Neutrophil (primary cell): ENCODE measurements at regions not wholly inside any gene's neighbourhood (a gene's known extent, or its start where the extent isn't known, plus 50 kb on each side); places are given as distances from the start of the nearest gene placed in this dataset.

Experiments used
- H3K27ac ChIP-seq: fragments of 200-600 bp; sonication (generic); 2 replicates; pipeline ENCODE4 v1.5.1; 2016; ENCODE audit warnings: mild to moderate bottlenecking, moderate library complexity
- H3K27me3 ChIP-seq: fragments of 200-600 bp; sonication (generic); 2 replicates; pipeline ENCODE4 v1.6.0; 2016; ENCODE audit warnings: mild to moderate bottlenecking
- H3K36me3 ChIP-seq: fragments of 200-600 bp; sonication (generic); 2 replicates; pipeline ENCODE4 v1.5.1; 2017
- H3K4me1 ChIP-seq, 2 experiments: fragments of 200-600 bp in 1 of 2; sonication (generic) in 1 of 2; 1 replicate in 1 of 2; 2 replicates in 1 of 2; pipeline versions ENCODE4 v1.5.1 to v1.6.1; 2013 to 2016; ENCODE audit warnings: low read depth in 1 of 2, low read length in 1 of 2, mild to moderate bottlenecking in 1 of 2, moderate library complexity in 1 of 2; ENCODE audit not compliant: control insufficient read depth in 1 of 2, insufficient read depth in 1 of 2
- H3K4me3 ChIP-seq, 2 experiments: fragments of 200-600 bp in 1 of 2; sonication (generic) in 1 of 2; 1 replicate in 1 of 2; 2 replicates in 1 of 2; pipeline ENCODE4 v1.5.1; 2013 to 2016; ENCODE audit warnings: low read depth in 1 of 2, low read length in 1 of 2, mild to moderate bottlenecking in 1 of 2, moderate library complexity in 1 of 2
- H3K9me3 ChIP-seq: fragments of 200-600 bp; sonication (generic); 2 replicates; pipeline ENCODE4 v1.5.1; 2016
- CTCF ChIP-seq: fragments of 200-600 bp; sonication (generic); IDR thresholded peaks from 2 replicates; pipeline ENCODE4 v1.5.1; 2016; ENCODE audit warnings: antibody characterized with exemption

DNA sequence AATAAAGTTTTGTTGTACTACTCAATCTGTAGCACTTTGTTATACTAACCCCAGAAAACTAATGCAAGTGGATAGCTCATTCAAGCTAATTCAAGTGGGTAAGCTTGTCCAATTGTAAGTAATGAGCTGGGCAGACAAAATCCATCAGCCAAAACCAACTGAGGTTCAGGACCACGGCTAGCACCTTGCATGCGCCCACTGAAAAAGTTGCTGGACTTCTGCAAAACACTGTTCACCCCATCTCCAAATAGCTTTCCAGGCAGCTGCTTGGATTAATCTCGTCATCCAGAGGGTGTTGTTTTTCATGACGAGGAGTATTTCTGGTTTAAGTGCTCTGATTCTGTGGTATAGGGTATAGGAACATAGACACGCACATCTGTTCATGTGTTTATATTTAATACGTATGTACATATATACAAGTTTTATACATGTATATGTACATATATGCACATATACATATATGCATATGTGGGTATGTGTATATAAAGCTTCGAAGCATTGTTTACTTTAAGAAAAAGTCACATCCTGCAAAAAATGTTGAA lies 307.5 kb downstream of the GALR1 start:
- Histone ChIP-seq H3K36me3 (no peaks in the 10 kb centered on the region), H3K9me3 (no peaks in the 10 kb centered on the region), H3K27me3 (no peaks in the 10 kb centered on the region), H3K4me3 (no peak overlapping the region), H3K27ac (no peak overlapping the region), H3K4me1 (no peaks in the 10 kb centered on the region)
- TF ChIP-seq CTCF: no peak

GRCh38 chr18:77559274-77559910 lies 309.7 kb downstream of the GALR1 start:
- Histone ChIP-seq H3K4me3 (no peak overlapping the region), H3K27me3 (no peaks in the 10 kb centered on the region), H3K36me3 (no peaks in the 10 kb centered on the region), H3K4me1 (no peaks in the 10 kb centered on the region), H3K9me3 (no peaks in the 10 kb centered on the region), H3K27ac (no peak overlapping the region)
- no peak for TF ChIP-seq CTCF

GRCh38 chr18:77560341-77560992 lies 310.8 kb downstream of the GALR1 start:
- no peaks in the 10 kb centered on the region for H3K36me3 ChIP-seq
- no peaks in the 10 kb centered on the region for H3K4me1 ChIP-seq
- H3K27ac ChIP-seq: no peak overlapping the region
- H3K4me3 ChIP-seq: no peak overlapping the region
- TF ChIP-seq CTCF: no peak
- no peaks in the 10 kb centered on the region for H3K9me3 ChIP-seq
- no peaks in the 10 kb centered on the region for H3K27me3 ChIP-seq

DNA sequence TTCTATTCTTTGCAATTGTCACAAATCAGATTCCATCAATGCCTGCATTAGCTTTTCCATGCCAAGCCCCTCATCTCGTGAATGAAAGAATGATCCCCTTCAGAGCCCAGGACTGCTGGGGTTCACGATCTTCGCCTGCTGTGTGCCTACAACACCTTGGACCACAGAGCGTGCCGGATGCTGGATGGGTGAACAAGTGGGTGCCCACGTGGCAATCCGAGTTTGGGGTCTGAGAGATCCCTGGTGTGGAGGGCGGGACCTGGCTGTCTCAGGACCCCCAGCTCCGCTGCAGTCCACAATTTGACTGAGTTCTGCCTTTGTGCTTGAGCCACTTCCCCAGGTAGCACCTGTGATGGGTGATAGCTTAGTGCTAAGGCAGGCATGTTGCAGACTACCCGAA lies 317.0 kb downstream of the GALR1 start:
- no peak overlapping the region for H3K4me3 ChIP-seq
- TF ChIP-seq CTCF: no peak
- no peaks in the 10 kb centered on the region for H3K36me3 ChIP-seq
- no peaks in the 10 kb centered on the region for H3K9me3 ChIP-seq
- H3K27ac ChIP-seq: no peak overlapping the region
- H3K4me1 ChIP-seq: peaks cover under 1 to 4% of the 10 kb centered on the region in 2 experiments
- no peaks in the 10 kb centered on the region for H3K27me3 ChIP-seq

DNA sequence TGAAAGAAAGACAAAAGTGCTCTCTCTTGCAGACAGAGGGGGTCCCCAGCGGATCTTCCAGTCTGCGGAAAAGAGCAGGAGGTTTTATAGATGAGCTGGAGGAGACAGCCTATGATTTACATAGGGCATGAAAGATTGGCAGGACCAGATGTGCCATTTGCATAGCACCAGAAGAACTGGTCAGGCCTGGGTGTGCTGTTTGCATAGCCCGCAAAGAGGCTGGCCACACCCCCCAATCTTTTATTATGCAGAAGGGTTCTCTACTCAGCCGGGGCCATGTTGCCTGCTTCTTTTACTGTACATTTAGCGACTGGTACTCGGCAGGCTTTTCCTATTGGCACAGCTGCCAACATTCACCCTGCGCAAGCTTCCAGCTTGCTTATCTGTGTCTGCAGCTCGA lies 317.6 kb downstream of the GALR1 start:
- H3K4me3 ChIP-seq: no peak overlapping the region
- TF ChIP-seq CTCF: no peak
- no peak overlapping the region for H3K27ac ChIP-seq

More for the DNA sequence above, 317.6 kb downstream of the GALR1 start:
- no peaks in the 10 kb centered on the region for H3K27me3 ChIP-seq
- no peaks in the 10 kb centered on the region for H3K36me3 ChIP-seq
- no peaks in the 10 kb centered on the region for H3K9me3 ChIP-seq
- H3K4me1 ChIP-seq: peaks cover 6 to 10% of the 10 kb centered on the region in 2 experiments
